Urinary bladder (tissue), 3 donors: ENCODE measurements at regions not wholly inside any gene's neighbourhood (a gene's known extent, or its start where the extent isn't known, plus 50 kb on each side); places are given as distances from the start of the nearest gene placed in this dataset.
"Not testable (repeated sequence)": the region's sequence is repeated elsewhere in the genome, so short reads cannot be mapped to it uniquely, and the experiment has no call there.

Experiments
- DNase-seq: peaks from one replicate; pipeline ENCODE4 v3.0.0-alpha.2; 2015; ENCODE audit errors: extremely low spot score
- H3K27ac ChIP-seq: one replicate; pipeline ENCODE4 v1.5.1; 2013; ENCODE audit warnings: low read depth, mild to moderate bottlenecking, moderate library complexity
- H3K36me3 ChIP-seq: one replicate; pipeline ENCODE4 v1.6.1; 2013; ENCODE audit warnings: mild to moderate bottlenecking, moderate library complexity; ENCODE audit not compliant: insufficient read depth
- H3K4me1 ChIP-seq: one replicate; pipeline ENCODE4 v1.6.1; 2013; ENCODE audit warnings: mild to moderate bottlenecking, moderate library complexity; ENCODE audit not compliant: insufficient read depth
- H3K4me3 ChIP-seq: one replicate; pipeline ENCODE4 v1.5.1; 2013; ENCODE audit warnings: low read depth, low read length
- WGBS: extraction: QIAGEN DNeasy Blood & Tissue Kit; methylation state at CpG from one replicate; pipeline ENCODE4 v1.1.7; 2013; 5-methylcytosine and 5-hydroxymethylcytosine counted together
- donor health status: healthy with polysubstance abuse.
- donor health status: healthy.

DNA sequence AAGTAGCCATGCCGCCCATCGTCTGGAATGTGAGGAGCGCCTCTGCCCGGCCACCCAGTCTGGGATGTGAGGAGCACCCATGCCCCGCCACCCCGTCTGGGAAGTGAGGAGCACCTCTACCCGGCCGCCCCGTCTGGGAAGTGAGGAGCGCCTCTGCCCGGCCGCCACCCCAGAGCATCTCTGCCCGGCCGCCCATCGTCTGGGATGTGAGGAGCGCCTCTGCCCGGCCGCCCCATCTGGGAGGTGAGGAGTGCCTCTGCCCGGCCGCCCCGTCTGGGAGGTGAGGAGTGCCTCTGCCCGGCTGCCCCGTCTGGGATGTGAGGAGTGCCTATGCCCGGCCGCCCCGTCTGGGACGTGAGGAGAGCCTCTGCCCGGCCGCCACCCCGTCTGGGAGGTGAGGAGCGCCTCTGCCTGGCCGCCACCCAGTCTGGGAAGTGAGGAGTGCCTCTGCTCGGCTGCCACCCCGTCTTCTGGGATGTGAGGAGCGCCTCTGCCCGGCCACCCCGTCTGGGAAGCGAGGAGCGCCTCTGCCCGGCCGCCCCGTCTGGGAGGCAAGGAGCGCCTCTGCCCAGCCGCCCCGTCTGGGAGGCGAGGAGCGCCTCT, 126.7 kb upstream of the MED14 start:
- DNase-seq, H3K4me3 ChIP-seq, H3K36me3 ChIP-seq, H3K4me1 ChIP-seq, H3K27ac ChIP-seq: not testable (repeated sequence)
- 97% methylated on average over 47 of the region's 47 CpGs for WGBS

DNA sequence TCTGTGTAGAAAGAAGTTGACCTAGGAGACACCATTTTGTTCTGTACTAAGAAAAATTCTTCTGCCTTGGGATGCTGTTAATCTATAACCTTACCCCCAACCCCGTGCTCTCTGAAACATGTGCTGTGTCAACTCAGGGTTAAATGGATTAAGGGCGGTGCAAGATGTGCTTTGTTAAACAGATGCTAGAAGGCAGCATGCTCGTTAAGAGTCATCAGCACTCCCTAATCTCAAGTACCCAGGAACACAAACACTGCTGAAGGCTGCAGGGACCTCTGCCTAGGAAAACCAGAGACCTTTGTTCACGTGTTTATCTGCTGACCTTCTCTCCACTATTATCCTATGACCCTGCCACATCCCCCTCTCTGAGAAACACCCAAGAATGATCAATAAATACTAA, 127.9 kb upstream of the MED14 start:
- H3K36me3 ChIP-seq, DNase-seq, H3K4me1 ChIP-seq, H3K27ac ChIP-seq, H3K4me3 ChIP-seq: not testable (repeated sequence)
- 41% methylated on average over 4 of the region's 4 CpGs for WGBS

DNA sequence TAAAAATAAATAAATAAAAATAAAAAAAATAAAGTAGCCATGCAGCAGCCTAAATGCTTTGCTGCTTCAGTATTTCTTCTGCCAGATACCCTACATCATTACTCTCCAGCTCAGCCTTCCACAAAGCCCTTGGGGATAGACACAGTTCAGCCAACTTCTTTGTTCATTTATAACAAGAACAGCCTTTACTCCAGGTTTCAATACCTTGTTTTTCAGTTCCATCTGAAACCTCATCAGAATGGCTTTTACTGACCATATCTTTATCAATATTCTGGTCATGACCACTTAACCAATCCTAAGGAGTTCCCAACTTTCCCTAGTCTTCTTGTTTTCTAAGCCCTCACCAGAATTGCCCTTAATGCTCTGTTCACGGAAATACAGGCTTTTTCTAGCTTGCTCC, 128.3 kb upstream of the MED14 start:
- no peaks in the 10 kb centered on the region for H3K36me3 ChIP-seq
- 88% methylated on average over 1 of the region's 1 CpG for WGBS

DNA sequence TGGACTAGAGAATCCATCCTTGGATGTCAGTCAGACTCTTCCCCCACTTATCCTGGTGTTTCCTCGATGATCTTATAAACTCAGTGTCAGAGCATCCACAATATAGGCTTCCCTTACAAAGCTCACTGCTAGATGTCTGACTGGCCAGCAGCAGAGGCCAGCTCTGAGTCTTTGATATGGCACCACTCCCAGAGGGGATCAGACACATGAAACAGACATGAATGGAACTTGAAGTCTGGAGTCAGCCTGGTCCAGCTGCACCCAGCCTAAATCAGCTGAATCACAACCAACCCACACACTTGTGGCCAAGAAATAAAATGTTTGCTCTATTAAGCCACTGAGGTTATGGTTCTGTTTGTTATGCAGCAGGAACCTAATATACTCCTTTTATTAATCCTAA, 129.6 kb upstream of the MED14 start:
- H3K27ac ChIP-seq = no peak overlapping the region
- no peaks in the 10 kb centered on the region for H3K4me1 ChIP-seq
- no peak overlapping the region for H3K4me3 ChIP-seq
- WGBS = 31% methylated on average over 1 of the region's 1 CpG
- H3K36me3 ChIP-seq = no peaks in the 10 kb centered on the region
- no peak for DNase-seq

More for the DNA sequence above, 128.3 kb upstream of the MED14 start:
- Histone ChIP-seq H3K27ac (no peak overlapping the region), H3K4me3 (no peak overlapping the region), H3K4me1 (no peaks in the 10 kb centered on the region)
- no peak for DNase-seq

DNA sequence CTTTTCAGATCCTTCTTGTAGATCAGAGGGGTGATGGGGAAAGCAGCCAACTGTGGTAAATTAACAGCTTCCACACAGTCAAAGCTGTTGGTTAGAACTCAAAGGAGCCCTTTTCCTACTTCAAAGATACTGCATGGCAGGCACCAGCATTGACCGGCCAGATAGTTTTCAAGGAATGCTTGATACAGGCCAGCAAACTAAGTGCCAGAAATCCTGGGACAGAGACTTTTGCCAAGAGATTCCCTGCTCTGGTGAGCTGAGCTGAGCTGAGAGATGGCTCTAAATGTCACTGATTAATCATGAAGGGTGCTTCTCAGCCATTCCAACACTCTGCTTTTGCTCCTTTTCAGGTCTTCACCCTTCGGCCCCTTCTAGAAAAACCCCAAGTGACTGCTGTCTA, 131.6 kb upstream of the MED14 start:
- Histone ChIP-seq H3K4me1 (no peaks in the 10 kb centered on the region), H3K4me3 (no peak overlapping the region), H3K27ac (no peak overlapping the region), H3K36me3 (no peaks in the 10 kb centered on the region)
- 21% methylated on average over 2 of the region's 2 CpGs for WGBS
- DNase-seq = no peak

DNA sequence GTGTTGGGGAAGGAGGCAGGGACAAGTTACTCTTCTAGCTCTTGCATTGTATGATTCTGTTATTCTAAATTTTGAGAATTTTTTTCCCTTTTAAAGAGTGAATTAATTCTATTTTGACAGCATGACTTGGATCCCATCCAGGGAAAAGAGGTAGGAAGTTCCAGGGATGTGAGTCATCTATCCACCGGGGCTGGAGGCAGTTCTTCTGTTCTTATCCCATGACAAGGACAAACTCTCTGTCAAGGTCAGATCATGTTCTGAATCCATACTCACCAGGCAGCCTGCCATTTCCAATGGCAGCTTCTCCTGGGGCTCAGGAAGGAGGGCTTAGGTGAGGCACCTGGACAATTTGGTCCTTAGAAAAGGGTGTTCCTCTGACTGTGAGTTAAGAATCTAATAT, 132.0 kb upstream of the MED14 start:
- Histone ChIP-seq H3K4me1 (no peaks in the 10 kb centered on the region), H3K27ac (no peak overlapping the region), H3K36me3 (no peaks in the 10 kb centered on the region), H3K4me3 (no peak overlapping the region)
- 0% methylated on average over 1 of the region's 1 CpG for WGBS
- no peak for DNase-seq

DNA sequence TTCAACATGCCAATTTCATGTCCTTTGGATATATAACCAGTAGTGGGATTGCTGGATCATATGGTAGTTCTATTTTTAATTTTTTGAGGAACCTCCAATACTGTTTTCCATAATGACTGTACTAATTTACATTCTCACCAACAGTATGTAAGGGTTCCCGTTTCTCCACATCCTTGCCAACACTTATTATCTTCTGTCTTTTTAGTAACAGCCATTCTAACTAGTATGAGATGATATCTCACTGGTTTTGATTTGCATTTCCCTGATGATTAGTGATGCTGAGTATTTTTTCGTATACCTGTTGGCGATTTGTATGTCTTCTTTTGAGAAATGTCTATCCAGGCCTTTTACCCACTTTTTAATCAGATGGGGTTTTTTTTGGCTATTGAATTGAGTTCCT, 133.5 kb upstream of the MED14 start:
- 93% methylated on average over 3 of the region's 3 CpGs for WGBS
- H3K4me3 ChIP-seq = no peak overlapping the region

DNA sequence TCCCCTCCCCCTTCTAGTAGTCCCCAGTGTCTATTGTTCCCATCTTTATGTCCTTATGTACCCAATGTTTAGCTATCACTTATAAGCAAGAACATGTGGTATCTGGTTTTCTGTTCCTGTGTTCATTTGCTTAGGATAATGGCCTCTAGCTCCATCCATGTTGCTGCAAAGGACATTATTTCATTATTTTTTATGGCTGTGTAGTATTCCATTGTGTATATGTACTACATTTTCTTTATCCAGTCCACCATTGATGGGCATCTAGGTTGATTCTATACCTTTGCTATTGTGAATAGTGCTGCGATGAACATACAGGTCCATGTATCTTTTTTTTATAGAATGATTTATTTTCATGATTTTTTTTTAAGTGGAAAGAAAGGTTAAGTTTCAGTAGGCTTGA, 135.6 kb upstream of the MED14 start:
- WGBS = 95% methylated on average over 1 of the region's 1 CpG
- DNase-seq, H3K4me1 ChIP-seq, H3K4me3 ChIP-seq, H3K27ac ChIP-seq, H3K36me3 ChIP-seq: not testable (repeated sequence)

More for the DNA sequence above, 133.5 kb upstream of the MED14 start:
- Histone ChIP-seq H3K4me1 (no peaks in the 10 kb centered on the region), H3K27ac (no peak overlapping the region), H3K36me3 (no peaks in the 10 kb centered on the region)
- no peak for DNase-seq

DNA sequence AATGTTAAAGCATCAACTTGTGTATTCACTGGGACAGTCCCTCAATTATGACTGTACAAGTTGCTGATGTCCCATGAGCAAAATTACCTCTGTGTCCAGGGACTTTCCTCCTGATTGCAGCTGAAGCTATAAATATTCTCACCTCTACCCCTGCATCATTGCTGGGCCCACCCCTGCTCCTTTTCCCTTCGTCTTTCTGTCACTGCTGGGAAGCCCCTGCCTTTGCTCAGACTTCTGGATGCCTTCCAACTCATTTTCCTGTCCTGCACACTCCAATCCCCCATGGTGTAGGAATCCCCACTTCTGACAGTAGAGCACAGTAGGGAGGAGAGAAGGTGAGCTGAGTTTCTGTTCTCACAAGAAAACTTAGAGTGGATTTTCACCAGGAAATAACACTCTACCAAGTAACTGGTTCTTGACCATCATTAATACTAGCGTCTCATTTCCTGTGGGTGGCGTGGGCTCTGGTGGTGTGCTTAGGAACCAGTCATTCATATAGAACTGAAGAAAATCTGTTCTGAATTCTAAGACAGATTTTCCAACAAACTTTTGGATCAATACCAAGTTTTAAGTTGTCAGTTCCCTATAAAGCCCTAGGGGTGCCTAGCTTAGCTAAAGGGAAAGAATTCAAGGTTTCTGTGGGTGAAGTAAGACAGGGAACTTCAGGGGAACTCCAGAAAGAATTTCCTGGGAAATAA, 136.2 kb upstream of the MED14 start:
- Histone ChIP-seq H3K4me1 (no peaks in the 10 kb centered on the region), H3K4me3 (no peak overlapping the region), H3K36me3 (no peaks in the 10 kb centered on the region), H3K27ac (no peak overlapping the region)
- WGBS = 32% methylated on average over 3 of the region's 3 CpGs
- no peak for DNase-seq

DNA sequence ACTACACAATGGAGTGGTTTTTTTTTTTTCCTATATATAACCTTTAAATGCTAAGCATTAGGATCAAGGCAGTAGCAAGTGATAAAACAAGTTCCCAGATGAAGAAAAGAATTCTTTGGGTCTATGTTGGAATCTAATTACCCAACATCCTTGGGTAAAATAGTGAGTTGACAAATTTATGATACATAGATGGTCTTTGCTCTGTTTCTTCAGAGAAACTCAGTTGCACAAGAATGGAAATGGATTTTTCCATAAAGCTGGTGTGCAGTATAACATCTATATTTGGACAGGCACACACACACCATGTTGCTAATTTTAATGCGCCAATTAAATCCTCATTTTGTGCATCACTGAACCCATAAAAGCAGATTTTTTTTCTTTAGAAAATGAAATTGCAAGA, 137.0 kb upstream of the MED14 start:
- DNase-seq = no peak
- H3K27ac ChIP-seq = no peak overlapping the region
- H3K4me1 ChIP-seq = no peaks in the 10 kb centered on the region
- H3K36me3 ChIP-seq = no peaks in the 10 kb centered on the region
- 98% methylated on average over 1 of the region's 1 CpG for WGBS
- no peak overlapping the region for H3K4me3 ChIP-seq

DNA sequence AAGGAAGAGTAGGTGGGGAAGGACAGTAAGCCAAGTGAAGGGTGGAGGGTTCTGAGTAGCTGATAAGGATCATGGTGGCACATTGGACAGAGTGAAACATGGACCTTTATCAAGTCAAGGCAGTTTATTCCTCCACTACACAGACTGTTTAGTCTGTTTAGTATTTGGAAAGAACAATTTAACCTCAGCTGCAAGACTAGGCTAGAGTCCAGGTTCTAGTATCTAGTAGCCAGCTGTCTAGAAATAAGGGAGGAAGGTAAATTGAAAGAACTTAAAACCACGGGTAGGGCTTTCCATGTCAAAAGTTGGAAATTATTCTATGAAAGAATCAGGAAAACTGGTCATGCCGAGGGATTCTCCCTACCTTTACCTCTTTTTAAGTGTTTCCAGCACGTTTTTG, 140.1 kb upstream of the MED14 start:
- Histone ChIP-seq H3K27ac (no peak overlapping the region), H3K4me1 (no peaks in the 10 kb centered on the region), H3K4me3 (no peak overlapping the region), H3K36me3 (no peaks in the 10 kb centered on the region)
- no peak for DNase-seq
- 65% methylated on average over 3 of the region's 3 CpGs for WGBS

DNA sequence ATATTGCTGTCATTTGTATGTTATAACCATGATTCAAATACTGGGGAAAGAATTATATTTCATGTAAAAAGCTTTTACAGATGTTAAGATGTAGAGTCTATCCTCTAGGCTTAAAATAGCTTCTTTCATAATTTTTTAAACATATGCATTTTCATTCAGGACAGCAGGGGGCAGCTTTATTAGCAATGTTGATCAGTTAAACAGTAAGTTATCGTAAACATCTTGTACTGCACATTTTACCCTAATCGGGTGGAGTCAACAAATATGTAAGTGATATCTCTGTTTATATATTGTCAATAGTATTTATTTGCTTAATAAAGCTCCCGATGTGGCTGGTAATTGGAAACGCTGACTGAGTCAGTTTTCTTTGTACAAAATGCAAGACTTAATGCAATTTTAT, 142.5 kb upstream of the MED14 start:
- Histone ChIP-seq H3K27ac (no peak overlapping the region), H3K36me3 (no peaks in the 10 kb centered on the region), H3K4me3 (no peak overlapping the region), H3K4me1 (no peaks in the 10 kb centered on the region)
- DNase-seq = no peak
- WGBS = 23% methylated on average over 4 of the region's 4 CpGs

DNA sequence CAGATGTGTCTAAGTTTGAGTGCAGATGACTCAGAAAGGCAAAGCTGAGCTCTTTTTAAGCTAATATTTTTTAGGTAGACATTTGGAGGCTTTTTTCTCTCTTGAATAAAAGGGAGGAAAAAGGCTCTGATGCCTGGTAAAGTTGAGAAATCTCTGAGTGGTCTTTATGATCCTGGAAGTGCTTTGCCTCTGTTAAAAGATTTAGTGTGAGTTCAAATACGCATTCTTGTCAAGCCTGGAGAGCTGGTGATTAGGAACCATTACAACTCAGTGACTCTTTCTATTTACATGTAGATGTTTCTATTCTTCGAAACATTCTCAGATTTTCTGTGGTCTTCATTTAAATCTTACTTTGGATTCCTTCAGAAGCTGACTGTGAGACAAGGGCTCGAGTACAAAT, 143.4 kb upstream of the MED14 start:
- Histone ChIP-seq H3K4me1 (no peaks in the 10 kb centered on the region), H3K27ac (no peak overlapping the region), H3K4me3 (no peak overlapping the region), H3K36me3 (no peaks in the 10 kb centered on the region)
- 69% methylated on average over 3 of the region's 3 CpGs for WGBS
- no peak for DNase-seq

DNA sequence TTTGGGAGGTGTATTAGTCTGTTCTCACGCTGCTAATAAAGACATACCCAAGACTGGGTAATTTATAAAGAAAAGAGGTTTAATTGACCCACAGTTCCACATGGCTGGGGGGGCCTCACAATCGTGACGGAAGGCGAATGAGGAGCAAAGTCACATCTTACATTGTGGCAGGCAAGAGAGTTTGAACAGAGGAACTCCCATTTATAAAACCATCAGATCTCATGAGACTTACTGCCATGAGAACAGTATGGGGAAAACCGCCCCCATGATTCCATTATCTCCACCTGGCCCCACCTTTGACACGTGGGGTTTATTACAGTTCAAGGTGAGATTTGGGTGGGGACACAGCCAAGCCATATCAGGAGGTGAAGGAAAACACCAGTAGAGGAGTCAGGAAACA, 143.8 kb upstream of the MED14 start:
- 78% methylated on average over 6 of the region's 6 CpGs for WGBS
- not testable (repeated sequence) for DNase-seq, H3K4me3 ChIP-seq, H3K4me1 ChIP-seq, H3K36me3 ChIP-seq, H3K27ac ChIP-seq
